Activated T-helper 2 cell treated with anti-CD3 and anti-CD28 coated beads, Interferon-gamma antibody, Interleukin-2, Interleukin-4, amounts not matched to agents 10 μg/mL and 5 μg/mL and 100 μg/mL, durations not matched to agents 14 hours and 24 hours and 36 hours (primary cell): ENCODE measurements at regions not wholly inside any gene's neighbourhood (a gene's known extent, or its start where the extent isn't known, plus 50 kb on each side); places are given as distances from the start of the nearest gene placed in this dataset.
"Not testable (repeated sequence)": the region's sequence is repeated elsewhere in the genome, so short reads cannot be mapped to it uniquely, and the experiment has no call there.

Experiments used
- DNase-seq: peaks from one replicate; pipeline ENCODE4 v3.0.0; 2021; ENCODE audit warnings: low spot score
- H3K27ac Mint-ChIP-seq: one replicate; pipeline ENCODE4 v1.8.0; 2021; ENCODE audit warnings: mixed read lengths
- H3K27me3 Mint-ChIP-seq: one replicate; pipeline ENCODE4 v1.8.0; 2021; ENCODE audit warnings: low read depth, mixed read lengths
- H3K36me3 Mint-ChIP-seq: one replicate; pipeline ENCODE4 v1.8.0; 2021; ENCODE audit warnings: low read depth, mixed read lengths
- H3K4me1 Mint-ChIP-seq: one replicate; pipeline ENCODE4 v1.8.0; 2021; ENCODE audit warnings: low read depth, mixed read lengths
- H3K4me3 Mint-ChIP-seq: one replicate; pipeline ENCODE4 v1.8.0; 2021; ENCODE audit warnings: low read depth, mild to moderate bottlenecking, moderate library complexity, mixed read lengths
- H3K9me3 Mint-ChIP-seq: one replicate; pipeline ENCODE4 v1.8.0; 2021; ENCODE audit warnings: mixed read lengths
- intact Hi-C: fragments of 100-400 bp; cut with micrococcal nuclease; formaldehyde crosslinking; loops from one replicate; pipeline ENCODE4 v1.15.1; 2023

DNA sequence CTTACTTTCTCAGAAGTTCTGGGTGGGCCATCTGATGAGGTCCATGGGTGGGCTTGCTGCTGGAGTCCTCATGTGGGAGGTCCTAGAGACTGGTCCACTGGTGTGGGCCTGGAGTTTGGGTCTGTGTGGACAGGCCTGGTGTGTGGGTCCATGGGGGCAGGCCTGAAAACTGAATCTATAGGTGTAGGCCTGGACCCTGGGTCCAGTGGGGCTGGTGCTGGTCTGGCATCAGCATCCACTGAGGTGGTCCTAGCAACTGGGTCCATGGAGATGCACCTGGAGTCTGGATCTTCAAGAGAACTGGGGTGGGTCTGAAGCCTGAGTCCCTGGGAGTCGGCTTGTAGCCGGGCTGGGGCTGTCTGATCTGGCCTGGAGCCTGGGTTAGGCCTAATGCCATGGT lies 253.8 kb upstream of the CCL2 start:
- Mint-ChIP-seq H3K4me1 (no peaks in the 10 kb centered on the region), H3K27ac (no peak overlapping the region), H3K4me3 (no peak overlapping the region), H3K27me3 (peaks cover 8% of the 10 kb centered on the region), H3K9me3 (peaks cover 22% of the 10 kb centered on the region), H3K36me3 (no peaks in the 10 kb centered on the region)
- no peak for DNase-seq
- intact Hi-C loops: no loop called here

DNA sequence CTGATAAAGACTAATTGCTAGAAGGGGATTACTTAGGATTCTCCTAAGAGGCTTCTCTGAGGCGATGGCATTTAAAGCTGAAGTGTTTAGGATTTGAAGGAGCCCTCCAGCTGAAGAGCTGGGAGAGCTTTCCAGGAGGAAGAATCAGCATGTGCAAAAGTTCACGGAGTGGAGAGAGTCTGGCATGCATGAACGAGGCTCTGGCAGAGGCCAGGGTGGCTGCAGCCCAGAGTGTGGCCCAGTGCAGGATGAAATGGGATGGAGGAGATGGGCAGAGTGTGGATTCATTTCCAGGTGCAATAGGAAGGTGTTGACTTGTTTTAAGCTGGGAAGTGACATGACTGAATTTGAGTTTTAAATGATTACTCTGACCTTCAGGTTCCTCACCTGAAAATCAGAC lies 249.0 kb upstream of the CCL2 start:
- intact Hi-C loops: no loop called here
- no peaks in the 10 kb centered on the region for H3K36me3 Mint-ChIP-seq
- no peak for DNase-seq
- H3K4me1 Mint-ChIP-seq: no peaks in the 10 kb centered on the region
- H3K4me3 Mint-ChIP-seq: no peak overlapping the region
- peaks cover 6% of the 10 kb centered on the region for H3K9me3 Mint-ChIP-seq
- peaks cover 3% of the 10 kb centered on the region for H3K27me3 Mint-ChIP-seq
- H3K27ac Mint-ChIP-seq: no peak overlapping the region

- Mint-ChIP-seq H3K4me1 (no peaks in the 10 kb centered on the region), H3K27ac (no peak overlapping the region), H3K9me3 (no peaks in the 10 kb centered on the region), H3K27me3 (peaks cover 3% of the 10 kb centered on the region), H3K4me3 (no peak overlapping the region), H3K36me3 (no peaks in the 10 kb centered on the region)
- DNase-seq: no peak
- intact Hi-C loops: no loop called here
Measured at GRCh38 chr17:34008125-34008524, 247.0 kb upstream of the CCL2 start.

DNA sequence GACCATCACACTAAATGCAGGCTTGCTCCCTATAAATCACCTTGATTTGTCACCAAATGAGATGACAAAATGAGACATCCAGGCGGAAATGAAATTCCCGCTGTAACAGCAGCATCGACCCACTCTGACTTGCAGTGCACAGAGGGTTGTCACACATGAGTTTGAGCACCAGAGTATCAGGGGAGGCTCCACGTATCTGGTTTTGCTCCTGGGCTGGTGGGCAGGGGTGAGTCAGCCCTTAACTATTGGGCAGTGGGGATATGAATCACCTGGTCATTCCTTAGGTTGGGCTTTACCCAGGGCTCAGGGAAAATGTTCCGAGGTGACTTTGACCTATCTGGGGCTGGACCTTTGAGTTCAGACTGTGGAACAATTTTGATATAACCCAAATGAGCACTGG lies 245.2 kb upstream of the CCL2 start:
- intact Hi-C loops: no loop called here
- Mint-ChIP-seq H3K36me3 (no peaks in the 10 kb centered on the region), H3K4me1 (no peaks in the 10 kb centered on the region), H3K9me3 (no peaks in the 10 kb centered on the region), H3K27me3 (peaks cover 3% of the 10 kb centered on the region), H3K27ac (no peak overlapping the region), H3K4me3 (no peak overlapping the region)
- no peak for DNase-seq

DNA sequence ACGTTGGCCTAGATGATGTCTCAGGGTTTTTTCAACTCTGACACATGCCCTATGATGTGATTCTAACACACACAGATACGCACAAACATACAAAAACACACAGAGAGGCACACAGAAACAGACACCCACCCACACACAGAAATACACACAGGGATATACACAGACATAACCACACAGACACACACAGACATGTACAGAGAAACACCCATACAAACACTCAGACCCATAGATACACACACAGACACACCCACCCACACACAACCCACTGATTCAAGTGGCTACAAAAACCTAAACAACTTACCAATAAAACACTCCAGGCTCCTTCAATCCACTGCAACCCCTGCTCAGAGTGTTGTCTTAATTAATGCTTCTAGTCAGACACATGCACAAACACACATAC lies 244.6 kb upstream of the CCL2 start:
- Mint-ChIP-seq H3K4me1 (no peaks in the 10 kb centered on the region), H3K36me3 (no peaks in the 10 kb centered on the region), H3K27me3 (peaks cover 3% of the 10 kb centered on the region), H3K4me3 (no peak overlapping the region), H3K27ac (no peak overlapping the region), H3K9me3 (no peaks in the 10 kb centered on the region)
- intact Hi-C loops: no loop called here
- DNase-seq: no peak

GRCh38 chr17:34011599-34011998 lies 243.5 kb upstream of the CCL2 start:
- Mint-ChIP-seq H3K27ac (no peak overlapping the region), H3K9me3 (no peaks in the 10 kb centered on the region), H3K4me1 (no peaks in the 10 kb centered on the region), H3K4me3 (no peak overlapping the region), H3K27me3 (peaks cover 1% of the 10 kb centered on the region), H3K36me3 (no peaks in the 10 kb centered on the region)
- intact Hi-C loops: no loop called here
- DNase-seq: no peak

GRCh38 chr17:34012709-34013375 lies 242.2 kb upstream of the CCL2 start:
- Mint-ChIP-seq H3K27me3 (peaks cover 1% of the 10 kb centered on the region), H3K9me3 (no peaks in the 10 kb centered on the region), H3K27ac (no peak overlapping the region), H3K4me1 (no peaks in the 10 kb centered on the region), H3K4me3 (no peak overlapping the region), H3K36me3 (no peaks in the 10 kb centered on the region)
- DNase-seq: no peak
- intact Hi-C loops: no loop called here

- Mint-ChIP-seq H3K4me3 (no peak overlapping the region), H3K36me3 (no peaks in the 10 kb centered on the region), H3K27ac (no peak overlapping the region), H3K4me1 (no peaks in the 10 kb centered on the region), H3K9me3 (no peaks in the 10 kb centered on the region), H3K27me3 (no peaks in the 10 kb centered on the region)
- no peak for DNase-seq
- intact Hi-C loops: no loop called here
Measured at GRCh38 chr17:34015253-34015652, 239.8 kb upstream of the CCL2 start.

- Mint-ChIP-seq H3K36me3 (no peaks in the 10 kb centered on the region), H3K27me3 (peaks cover 6% of the 10 kb centered on the region), H3K4me1 (no peaks in the 10 kb centered on the region), H3K4me3 (no peak overlapping the region), H3K9me3 (no peaks in the 10 kb centered on the region), H3K27ac (no peak overlapping the region)
- DNase-seq: no peak
- intact Hi-C loops: no loop called here
Measured at GRCh38 chr17:34024386-34024785, 230.7 kb upstream of the CCL2 start.

DNA sequence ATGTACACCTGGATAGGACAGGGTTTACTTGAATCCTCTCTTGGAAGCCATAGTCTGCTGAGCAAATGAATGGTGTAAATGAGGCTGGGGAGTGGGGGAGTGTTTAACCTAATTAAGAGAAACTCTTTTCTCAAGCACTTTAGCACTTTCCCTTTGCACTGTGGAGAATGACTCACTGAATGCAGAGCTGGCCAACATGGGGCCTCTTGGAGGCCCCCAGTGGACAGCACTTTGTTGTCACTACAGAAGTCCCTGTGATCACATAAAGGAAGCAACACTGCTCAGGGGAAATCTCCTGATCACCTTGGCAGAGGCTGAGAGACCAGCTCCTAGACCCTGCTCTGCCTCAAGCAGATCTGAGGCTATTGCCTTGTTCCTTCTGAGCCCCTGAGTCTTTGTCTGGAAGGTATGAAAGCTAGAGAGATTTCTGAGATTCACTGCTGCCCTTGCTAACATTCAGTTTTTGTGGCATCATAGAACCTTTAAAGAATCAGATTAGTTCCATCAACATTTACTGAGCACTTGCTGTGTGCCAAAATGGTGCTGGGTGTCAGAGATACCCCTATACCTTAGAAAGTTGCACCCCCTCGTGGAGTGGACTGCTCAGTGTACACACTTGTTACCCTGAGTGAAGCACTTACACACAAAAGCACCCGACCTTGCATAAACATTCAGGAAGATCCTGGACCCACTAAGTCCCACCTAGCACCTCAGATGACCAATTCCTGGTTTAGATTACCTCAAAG lies 230.1 kb upstream of the CCL2 start:
- Mint-ChIP-seq H3K27ac (no peak overlapping the region), H3K27me3 (peaks cover 6% of the 10 kb centered on the region), H3K9me3 (no peaks in the 10 kb centered on the region), H3K4me1 (no peaks in the 10 kb centered on the region), H3K4me3 (no peak overlapping the region), H3K36me3 (no peaks in the 10 kb centered on the region)
- intact Hi-C loops: no loop called here
- no peak for DNase-seq

- H3K4me3 Mint-ChIP-seq, H3K4me1 Mint-ChIP-seq, intact Hi-C loops, H3K27ac Mint-ChIP-seq, H3K36me3 Mint-ChIP-seq, H3K27me3 Mint-ChIP-seq, DNase-seq: not testable (repeated sequence)
- peaks cover 21% of the 10 kb centered on the region for H3K9me3 Mint-ChIP-seq
Measured at GRCh38 chr17:34030601-34031000, 224.5 kb upstream of the CCL2 start.

DNA sequence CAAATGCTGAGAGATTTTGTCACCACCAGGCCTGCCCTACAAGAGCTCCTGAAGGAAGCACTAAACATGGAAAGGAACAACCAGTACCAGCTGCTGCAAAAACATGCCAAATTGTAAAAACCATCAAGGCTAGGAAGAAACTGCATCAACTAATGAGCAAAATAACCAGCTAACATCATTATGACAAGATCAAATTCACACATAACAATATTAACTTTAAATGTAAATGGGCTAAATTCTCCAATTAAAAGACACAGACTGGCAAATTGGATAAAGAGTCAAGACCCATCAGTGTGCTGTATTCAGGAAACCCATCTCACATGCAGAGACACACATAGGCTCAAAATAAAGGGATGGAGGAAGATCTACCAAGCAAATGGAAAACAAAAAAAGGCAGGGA lies 222.8 kb upstream of the CCL2 start:
- H3K36me3 Mint-ChIP-seq, DNase-seq, intact Hi-C loops, H3K27ac Mint-ChIP-seq, H3K4me1 Mint-ChIP-seq, H3K4me3 Mint-ChIP-seq, H3K27me3 Mint-ChIP-seq: not testable (repeated sequence)
- peaks cover 21% of the 10 kb centered on the region for H3K9me3 Mint-ChIP-seq

GRCh38 chr17:34038786-34039185 lies 216.3 kb upstream of the CCL2 start:
- H3K36me3 Mint-ChIP-seq, H3K4me1 Mint-ChIP-seq, H3K27me3 Mint-ChIP-seq, H3K4me3 Mint-ChIP-seq, H3K27ac Mint-ChIP-seq, H3K9me3 Mint-ChIP-seq, DNase-seq, intact Hi-C loops: not testable (repeated sequence)
